Sigmoid colon (tissue), 4 donors: ENCODE measurements at regions not wholly inside any gene's neighbourhood (a gene's known extent, or its start where the extent isn't known, plus 50 kb on each side); places are given as distances from the start of the nearest gene placed in this dataset.

Experiments used
- CTCF ChIP-seq, 4 experiments: fragments of 450-650 bp in 3 of 4; fragments of 200-600 bp in 1 of 4; IDR thresholded peaks; one replicate each; pipeline ENCODE4 v1.5.1; 2016 to 2019; ENCODE audit warnings: antibody characterized with exemption in 4 of 4, mild to moderate bottlenecking in 3 of 4, moderate library complexity in 2 of 4
- POLR2A ChIP-seq, 2 donors: fragments of 450-650 bp; IDR thresholded peaks; one replicate each; pipeline ENCODE4 v1.6.1; 2016; ENCODE audit warnings: antibody characterized with exemption in 2 of 2, mild to moderate bottlenecking in 2 of 2, moderate library complexity in 2 of 2
- POLR2AphosphoS5 ChIP-seq, 4 donors: sonication (generic); formaldehyde crosslinking; IDR thresholded peaks; one replicate each; pipeline ENCODE4 v1.6.1; 2017; ENCODE audit warnings: antibody characterized with exemption in 4 of 4

- TF ChIP-seq POLR2A (IDR thresholded peaks at IDR 0.05) (no peak), CTCF (IDR thresholded peaks at IDR 0.05) (no peak), POLR2AphosphoS5 (IDR thresholded peaks at IDR 0.05) (no peak)
Observed at GRCh38 chr1:18548643-18549042, 67.9 kb downstream of the KLHDC7A start.
